GM21737 (cell line): ENCODE measurements at regions not wholly inside any gene's neighbourhood (a gene's known extent, or its start where the extent isn't known, plus 50 kb on each side); places are given as distances from the start of the nearest gene placed in this dataset.
"Not testable (repeated sequence)": the region's sequence is repeated elsewhere in the genome, so short reads cannot be mapped to it uniquely, and the experiment has no call there.

ENCODE experiments used
- ATAC-seq: cut with Tn5 transposase; IDR thresholded peaks from one replicate; pipeline ENCODE4 v1.9.1; 2021; ENCODE audit warnings: mild to moderate bottlenecking, moderate library complexity; ENCODE audit not compliant: unreplicated experiment

- ATAC-seq = no peak
Observed at GRCh38 chr4:14396183-14396582, 606.1 kb upstream of the CPEB2 start.

GRCh38 chr4:14399848-14400247 is 602.4 kb upstream of the CPEB2 start:
- no peak for ATAC-seq

- ATAC-seq = no peak
Observed at GRCh38 chr4:14400307-14400706, 602.0 kb upstream of the CPEB2 start.

- ATAC-seq = no peak
Observed at GRCh38 chr4:14403132-14403531, 599.1 kb upstream of the CPEB2 start.

GRCh38 chr4:14404730-14405129 is 597.6 kb upstream of the CPEB2 start:
- ATAC-seq = no peak

GRCh38 chr4:14410516-14410915 is 591.8 kb upstream of the CPEB2 start:
- no peak for ATAC-seq

DNA sequence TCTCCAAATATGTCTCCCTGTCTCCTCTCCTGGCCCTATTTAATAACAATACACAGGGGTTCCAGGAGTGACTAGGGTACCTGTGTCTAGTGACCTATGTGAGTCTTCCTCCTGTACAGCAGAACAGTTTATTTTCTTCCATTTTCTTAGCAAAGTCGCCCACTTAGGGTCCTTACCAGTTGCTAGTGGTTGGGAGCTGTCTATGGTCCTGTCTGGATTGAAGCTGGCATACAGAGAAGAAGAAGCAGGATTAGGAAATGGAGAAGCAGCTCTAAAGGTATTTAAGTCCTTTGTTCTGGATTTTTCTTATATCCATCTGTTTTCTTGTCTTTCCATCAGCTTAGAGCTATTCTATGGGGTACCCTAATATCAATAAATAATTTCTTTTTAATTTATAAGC is 587.1 kb upstream of the CPEB2 start:
- ATAC-seq = no peak

GRCh38 chr4:14419516-14419915 is 582.8 kb upstream of the CPEB2 start:
- ATAC-seq = no peak

- ATAC-seq = not testable (repeated sequence)
Observed at GRCh38 chr4:14426297-14426696, 576.0 kb upstream of the CPEB2 start.

DNA sequence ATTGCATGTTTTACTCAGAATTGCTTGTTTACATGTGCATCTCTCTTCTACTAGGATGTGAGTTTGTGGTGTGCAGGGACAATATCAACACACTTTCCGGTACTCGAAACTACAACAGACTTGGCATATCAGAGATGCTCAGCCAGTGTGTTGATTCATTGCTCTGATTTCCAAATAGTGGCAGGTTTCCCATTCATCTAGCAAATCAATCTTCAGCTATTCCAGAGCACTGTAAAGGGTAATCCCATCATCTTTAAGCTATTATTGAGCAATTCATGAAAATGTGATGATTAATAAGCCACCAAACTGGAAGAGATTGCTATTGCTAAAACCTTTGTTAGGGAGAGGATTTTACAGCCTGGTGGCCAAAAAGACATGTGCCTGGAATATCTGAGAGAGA is 574.2 kb upstream of the CPEB2 start:
- ATAC-seq = no peak

DNA sequence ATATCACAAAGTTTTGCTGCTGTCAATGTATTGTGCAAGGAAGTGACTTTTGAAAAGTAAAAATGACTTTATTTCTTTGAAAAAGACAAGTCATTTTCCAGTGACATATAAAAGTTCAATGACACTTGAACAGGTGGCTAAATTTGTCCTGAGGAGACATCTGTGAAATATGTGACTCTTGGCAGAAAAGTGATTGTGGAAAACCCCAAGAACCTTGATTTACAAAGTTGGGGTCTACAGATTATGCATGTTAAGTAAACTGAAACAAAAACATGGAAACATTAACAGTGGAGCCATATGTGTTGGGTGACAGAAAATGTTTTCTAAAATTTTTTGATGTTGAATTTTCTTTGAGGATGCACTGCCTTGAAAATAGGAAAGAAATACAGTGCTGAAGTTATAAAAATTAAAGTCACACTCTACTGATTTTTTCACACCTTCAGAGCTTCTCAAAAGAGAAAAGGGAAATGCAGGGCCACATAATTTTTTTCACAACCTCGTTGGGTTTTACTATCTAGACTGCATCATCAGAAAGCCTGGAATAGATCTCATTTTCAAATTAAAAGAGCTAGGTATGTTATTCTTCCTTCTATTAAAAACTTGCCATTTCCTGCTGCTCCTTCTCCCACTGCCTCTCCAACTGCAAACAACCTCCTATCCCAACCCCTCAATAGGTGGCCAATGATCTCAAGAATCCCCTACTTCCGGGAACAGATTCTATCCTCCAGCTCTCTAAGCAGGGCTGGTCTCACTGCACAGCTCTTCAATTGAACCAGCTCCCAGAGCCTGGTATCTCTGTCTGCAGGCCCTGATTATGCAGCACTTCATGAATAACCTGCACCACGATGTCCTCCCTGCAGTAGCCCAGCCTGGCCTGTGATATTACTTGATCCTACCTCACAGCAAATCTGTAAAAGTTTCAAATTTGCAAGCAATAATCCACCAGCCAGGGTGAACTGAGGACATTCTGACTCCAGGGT is 570.8 kb upstream of the CPEB2 start:
- no peak for ATAC-seq

DNA sequence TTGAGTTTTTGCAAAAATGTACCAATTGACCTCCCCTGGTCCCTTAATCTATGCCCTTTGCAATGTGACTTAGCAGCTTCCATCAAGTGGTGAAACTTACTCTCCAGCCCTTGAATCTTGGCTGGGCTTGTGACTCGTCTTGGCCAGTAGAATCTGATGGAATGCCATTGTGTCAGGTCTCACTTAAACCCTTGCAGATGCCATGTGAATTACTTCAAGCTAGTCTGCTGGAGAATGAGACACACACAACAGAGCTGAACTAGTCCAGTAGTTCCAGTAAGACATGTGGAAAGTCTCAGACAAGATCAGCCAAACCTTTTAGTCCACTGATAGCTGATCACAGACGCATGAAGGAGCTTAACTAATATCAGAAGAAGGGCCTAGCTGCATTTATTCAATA is 567.8 kb upstream of the CPEB2 start:
- no peak for ATAC-seq

DNA sequence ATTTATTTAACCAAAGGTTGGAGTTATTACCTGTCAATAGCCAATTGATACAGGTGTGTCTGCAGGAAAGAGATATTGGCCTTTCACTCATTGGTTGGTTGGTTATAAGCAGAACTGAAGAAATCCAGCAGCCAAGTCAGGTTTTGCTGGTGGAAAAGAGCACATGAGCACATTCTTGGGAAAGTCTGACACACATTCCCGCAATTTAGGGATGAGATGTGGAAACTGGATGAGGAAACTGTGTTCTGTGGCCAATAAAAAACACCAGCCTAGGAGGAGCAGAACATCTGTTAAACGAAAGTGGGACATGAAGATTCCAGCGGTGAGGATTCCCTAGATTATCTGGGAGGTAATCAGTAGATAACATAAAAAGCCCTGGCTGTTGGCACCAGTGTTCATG is 567.4 kb upstream of the CPEB2 start:
- no peak for ATAC-seq

DNA sequence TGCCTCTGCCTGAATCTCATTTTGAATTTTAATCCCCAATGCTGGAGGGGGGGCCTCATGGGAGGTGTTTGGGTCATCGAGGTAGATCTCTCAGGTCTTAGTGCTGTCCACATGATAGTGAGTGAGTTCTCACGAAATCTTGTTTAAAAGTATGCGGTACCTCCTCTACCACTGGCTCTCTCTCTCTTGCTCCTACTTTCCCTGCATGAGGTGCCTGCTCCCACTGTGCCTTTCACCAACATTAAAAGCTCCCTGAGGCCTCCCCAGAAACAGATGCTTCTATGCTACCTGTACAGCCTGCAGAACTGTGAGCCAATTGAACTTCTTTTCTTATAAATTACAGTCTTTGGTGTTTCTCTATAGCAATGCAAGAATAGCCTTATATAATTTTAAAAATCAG is 560.7 kb upstream of the CPEB2 start:
- no peak for ATAC-seq

GRCh38 chr4:14445882-14446281 is 556.4 kb upstream of the CPEB2 start:
- ATAC-seq = no peak

- no peak for ATAC-seq
Observed at GRCh38 chr4:14446311-14446710, 556.0 kb upstream of the CPEB2 start.

- ATAC-seq = no peak
Observed at GRCh38 chr4:14446904-14447303, 555.4 kb upstream of the CPEB2 start.

DNA sequence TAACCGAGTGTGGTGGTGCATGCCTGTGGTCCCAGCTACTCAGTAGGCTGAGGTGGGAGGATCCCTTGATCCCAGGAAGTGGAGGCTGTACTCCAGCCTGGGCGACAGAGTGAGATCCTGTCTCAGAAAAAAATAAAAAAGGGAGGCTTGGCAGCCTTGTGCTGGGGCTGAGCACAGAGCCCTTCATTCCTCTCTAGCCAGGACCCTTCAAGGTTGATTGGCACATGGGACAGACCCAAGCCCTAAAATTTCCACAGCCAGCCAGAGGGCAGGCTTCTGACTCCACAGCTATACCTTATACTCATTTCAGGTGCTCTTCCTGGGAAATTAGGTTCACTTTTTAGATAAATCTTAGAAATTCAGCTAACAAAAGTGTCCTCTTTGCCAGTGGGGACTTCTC is 553.0 kb upstream of the CPEB2 start:
- ATAC-seq = no peak

GRCh38 chr4:14452001-14452400 is 550.3 kb upstream of the CPEB2 start:
- ATAC-seq = no peak

- ATAC-seq = no peak
Observed at GRCh38 chr4:14452764-14453163, 549.5 kb upstream of the CPEB2 start.

DNA sequence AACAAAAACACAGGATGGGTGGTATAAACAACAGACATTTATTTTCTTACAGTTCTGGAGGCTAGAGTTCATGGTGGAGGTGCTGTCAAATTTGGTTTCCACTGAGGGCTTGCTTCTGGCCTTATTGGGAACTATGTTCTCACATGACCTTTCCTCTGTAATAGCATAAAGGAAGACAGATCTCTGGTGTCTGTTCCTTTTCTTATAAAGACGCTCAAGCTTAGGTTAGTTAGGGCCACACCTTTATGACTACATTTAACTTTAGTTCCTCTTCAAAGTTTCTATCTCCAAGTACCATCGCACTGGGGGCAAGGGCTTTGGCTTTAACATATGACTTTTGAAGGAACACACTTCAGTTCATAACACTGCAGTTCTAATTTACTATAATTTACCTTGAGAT is 543.8 kb upstream of the CPEB2 start:
- ATAC-seq = no peak

DNA sequence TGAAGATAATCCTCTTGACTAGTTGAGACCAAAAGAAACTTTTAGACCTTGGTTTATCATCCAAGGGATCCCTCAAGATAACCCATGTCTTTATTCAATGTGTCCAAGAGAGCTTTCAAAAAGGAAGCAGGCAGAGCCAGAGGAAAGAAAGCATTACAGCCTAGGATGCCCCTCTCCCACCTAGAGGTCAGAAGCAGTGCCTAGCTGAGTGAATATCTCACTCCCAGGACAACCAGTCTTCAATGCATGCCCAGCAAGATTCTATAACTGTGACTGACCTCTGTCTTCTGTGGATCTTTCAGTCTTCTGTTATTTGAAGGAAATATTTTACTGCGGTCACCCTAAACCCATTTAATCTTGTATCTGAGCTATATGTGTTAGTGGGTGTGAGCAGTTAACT is 537.2 kb upstream of the CPEB2 start:
- no peak for ATAC-seq

GRCh38 chr4:14465507-14465906 is 536.8 kb upstream of the CPEB2 start:
- no peak for ATAC-seq
